T-cell (primary cell): ENCODE measurements at regions not wholly inside any gene's neighbourhood (a gene's known extent, or its start where the extent isn't known, plus 50 kb on each side); places are given as distances from the start of the nearest gene placed in this dataset.

ENCODE experiments used
- ATAC-seq, 4 experiments: fragments of 200-7000 bp in 3 of 4; fragments of 150-1000 bp in 1 of 4; cut with Tn5 transposase; replicated peaks in 1 of 4; 1 replicate in 3 of 4; 2 replicates in 1 of 4; pipeline ENCODE4 v1.10.0; 2021; ENCODE audit warnings: moderate library complexity in 3 of 4, mild to moderate bottlenecking in 2 of 4, moderate number of reproducible peaks in 1 of 4
- CTCF ChIA-PET, 2 donors: fragments of 300-600 bp; sonication (Branson Sonifier 250); formaldehyde crosslinking; loops; one replicate each; lab custom pipeline; 2022; ENCODE audit warnings: antibody characterized with exemption in 2 of 2; lab: Charles Lee
- POLR2A ChIA-PET, 2 donors: fragments of 300-600 bp; sonication (Branson Sonifier 250); formaldehyde crosslinking; loops; one replicate each; lab custom pipeline; 2022; ENCODE audit warnings: antibody characterized with exemption in 2 of 2; lab: Charles Lee
- DNase-seq, 35 experiments: peaks; one replicate each; pipeline versions ENCODE4 v3.0.0 to v3.0.0-alpha.2; 2013 to 2023
- H3K27ac ChIP-seq: one replicate; pipeline ENCODE4 v1.5.1; 2013; ENCODE audit warnings: low read length
- H3K27me3 ChIP-seq, 2 experiments: replicated peaks in 1 of 2; 1 replicate in 1 of 2; 2 replicates in 1 of 2; pipeline versions ENCODE4 v1.6.1 to v1.7.0; 2013; ENCODE audit warnings: low read length in 1 of 2, mixed read lengths in 1 of 2; ENCODE audit not compliant: control insufficient read depth in 2 of 2, insufficient read depth in 2 of 2; ENCODE audit errors: extremely low read depth in 1 of 2
- H3K36me3 ChIP-seq, 2 donors: 1 replicate in 1 of 2; 2 replicates in 1 of 2; pipeline versions ENCODE4 v1.6.1 to v1.7.0; 2013; ENCODE audit warnings: low read length in 1 of 2; ENCODE audit not compliant: control insufficient read depth in 2 of 2, insufficient read depth in 1 of 2; ENCODE audit errors: extremely low read depth in 1 of 2
- H3K4me1 ChIP-seq, 2 experiments: 1 replicate in 1 of 2; 2 replicates in 1 of 2; pipeline versions ENCODE4 v1.6.1 to v1.7.0; 2013; ENCODE audit warnings: low read length in 2 of 2, mixed read lengths in 1 of 2; ENCODE audit not compliant: insufficient read depth in 2 of 2, control insufficient read depth in 1 of 2; ENCODE audit errors: extremely low read depth in 1 of 2
- H3K4me3 ChIP-seq, 2 donors: 1 replicate in 1 of 2; 2 replicates in 1 of 2; pipeline versions ENCODE4 v1.5.1 to v1.7.0; 2013; ENCODE audit warnings: mild to moderate bottlenecking in 2 of 2, low read length in 1 of 2, moderate library complexity in 1 of 2; ENCODE audit not compliant: control insufficient read depth in 1 of 2; ENCODE audit errors: extremely low read depth in 1 of 2
- H3K9me3 ChIP-seq: 2 replicates; pipeline ENCODE4 v1.7.0; 2013
- H3K27ac Mint-ChIP-seq, 2 donors: one replicate each; pipeline ENCODE4 v1.8.0; 2020 to 2021; ENCODE audit warnings: mild to moderate bottlenecking in 2 of 2, mixed read lengths in 2 of 2
- H3K27me3 Mint-ChIP-seq, 2 donors: one replicate each; pipeline ENCODE4 v1.8.0; 2021 to 2022; ENCODE audit warnings: mixed read lengths in 2 of 2
- H3K36me3 Mint-ChIP-seq: one replicate; pipeline ENCODE4 v1.8.0; 2021; ENCODE audit warnings: mixed read lengths
- H3K4me1 Mint-ChIP-seq, 3 donors: one replicate each; pipeline ENCODE4 v1.8.0; 2020 to 2022; ENCODE audit warnings: mixed read lengths in 3 of 3, mild to moderate bottlenecking in 1 of 3
- H3K4me3 Mint-ChIP-seq, 3 donors: one replicate each; pipeline ENCODE4 v1.8.0; 2020 to 2022; ENCODE audit warnings: mild to moderate bottlenecking in 3 of 3, mixed read lengths in 3 of 3, moderate library complexity in 3 of 3
- H3K9me3 Mint-ChIP-seq, 3 donors: one replicate each; pipeline ENCODE4 v1.8.0; 2020 to 2022; ENCODE audit warnings: mixed read lengths in 3 of 3
- WGBS: methylation state at CpG from one replicate; pipeline ENCODE4 v1.1.5; 2013; ENCODE audit warnings: missing lambda C conversion rate; ENCODE audit not compliant: insufficient coverage; 5-methylcytosine and 5-hydroxymethylcytosine counted together

- ATAC-seq (no peak), DNase-seq (no peak)
- Histone ChIP-seq H3K4me3 (no peak overlapping the region), H3K27ac (no peak overlapping the region), H3K4me1 (no peaks in the 10 kb centered on the region), H3K9me3 (no peaks in the 10 kb centered on the region), H3K27me3 (peaks cover 0 to 2% of the 10 kb centered on the region in 2 experiments), H3K36me3 (no peaks in the 10 kb centered on the region)
- H3K27me3 Mint-ChIP-seq = no peaks in the 10 kb centered on the region
- H3K36me3 Mint-ChIP-seq = no peaks in the 10 kb centered on the region
- POLR2A ChIA-PET = no interaction called here
- H3K27ac Mint-ChIP-seq = no peak overlapping the region
- 75% methylated on average over 2 of the region's 3 CpGs for WGBS
- no peak overlapping the region for H3K4me3 Mint-ChIP-seq
- CTCF ChIA-PET = no interaction called here
- peaks cover 18 to 47% (median 40%) of the 10 kb centered on the region in 3 donors for H3K9me3 Mint-ChIP-seq
- H3K4me1 Mint-ChIP-seq = no peaks in the 10 kb centered on the region
These were observed 114.5 kb upstream of the TRIM24 start for GRCh38 chr7:138345567-138345966.

- H3K36me3 ChIP-seq = no peaks in the 10 kb centered on the region
- H3K27ac ChIP-seq = no peak overlapping the region
- ChIA-PET CTCF (no interaction called here), POLR2A (no interaction called here)
- H3K27me3 Mint-ChIP-seq = no peaks in the 10 kb centered on the region
- H3K4me3 ChIP-seq = no peak overlapping the region
- H3K27me3 ChIP-seq = peaks cover 0 to 2% of the 10 kb centered on the region in 2 experiments
- WGBS = no CpG with 5 or more reads among the region's 2 CpGs
- H3K9me3 Mint-ChIP-seq = peaks cover 18 to 44% (median 34%) of the 10 kb centered on the region in 3 donors
- DNase-seq (no peak), ATAC-seq (no peak)
- no peaks in the 10 kb centered on the region for H3K4me1 ChIP-seq
- no peaks in the 10 kb centered on the region for H3K9me3 ChIP-seq
- H3K4me3 Mint-ChIP-seq = no peak overlapping the region
- no peak overlapping the region for H3K27ac Mint-ChIP-seq
- no peaks in the 10 kb centered on the region for H3K36me3 Mint-ChIP-seq
- no peaks in the 10 kb centered on the region for H3K4me1 Mint-ChIP-seq
These were observed 113.1 kb upstream of the TRIM24 start for GRCh38 chr7:138346975-138347374.

GRCh38 chr7:138349841-138350700 lies 110.0 kb upstream of the TRIM24 start:
- no peak overlapping the region for H3K27ac ChIP-seq
- no peaks in the 10 kb centered on the region for H3K36me3 ChIP-seq
- POLR2A ChIA-PET = no interaction called here

GRCh38 chr7:138350701-138351357 lies 109.2 kb upstream of the TRIM24 start:
- no CpG with 5 or more reads among the region's 2 CpGs for WGBS
- no peaks in the 10 kb centered on the region for H3K27me3 Mint-ChIP-seq
- ChIA-PET CTCF (no interaction called here), POLR2A (no interaction called here)
- no peaks in the 10 kb centered on the region for H3K9me3 ChIP-seq
- no peak overlapping the region for H3K27ac ChIP-seq
- DNase-seq (no peak), ATAC-seq (no peak)
- no peaks in the 10 kb centered on the region for H3K4me1 Mint-ChIP-seq
- H3K36me3 ChIP-seq = no peaks in the 10 kb centered on the region
- peaks cover 0 to 5% of the 10 kb centered on the region in 2 experiments for H3K27me3 ChIP-seq
- H3K4me3 Mint-ChIP-seq = no peak overlapping the region
- no peak overlapping the region for H3K4me3 ChIP-seq
- peaks cover 13 to 14% (median 13%) of the 10 kb centered on the region in 3 donors for H3K9me3 Mint-ChIP-seq
- H3K27ac Mint-ChIP-seq = no peak overlapping the region
- no peaks in the 10 kb centered on the region for H3K36me3 Mint-ChIP-seq
- H3K4me1 ChIP-seq = no peaks in the 10 kb centered on the region

More at GRCh38 chr7:138349841-138350700, 110.0 kb upstream of the TRIM24 start:
- H3K27me3 Mint-ChIP-seq = no peaks in the 10 kb centered on the region
- no peak for ATAC-seq
- H3K36me3 Mint-ChIP-seq = no peaks in the 10 kb centered on the region
- CTCF ChIA-PET = interaction anchor here in 1 of 2 donors (0.6 kb wide), 1 partner anchor 270 kb away, joined by 3 read pairs; no protein-coding TSS in a partner anchor
- no peak for DNase-seq
- Histone ChIP-seq H3K4me1 (no peaks in the 10 kb centered on the region), H3K9me3 (no peaks in the 10 kb centered on the region), H3K4me3 (no peak overlapping the region), H3K27me3 (peaks cover 0 to 5% of the 10 kb centered on the region in 2 experiments)
- no peak overlapping the region for H3K27ac Mint-ChIP-seq
- no peaks in the 10 kb centered on the region for H3K4me1 Mint-ChIP-seq
- no peak overlapping the region for H3K4me3 Mint-ChIP-seq
- WGBS = no CpG with 5 or more reads among the region's 6 CpGs
- H3K9me3 Mint-ChIP-seq = peaks cover 10 to 18% (median 17%) of the 10 kb centered on the region in 3 donors

- no peak overlapping the region for H3K27ac Mint-ChIP-seq
- WGBS = 87% methylated on average over 6 of the region's 10 CpGs
- H3K27me3 Mint-ChIP-seq = no peaks in the 10 kb centered on the region
- no peak for ATAC-seq
- H3K36me3 Mint-ChIP-seq = no peaks in the 10 kb centered on the region
- DNase-seq = no peak
- peaks cover 7 to 9% (median 9%) of the 10 kb centered on the region in 3 donors for H3K9me3 Mint-ChIP-seq
- no peaks in the 10 kb centered on the region for H3K9me3 ChIP-seq
- H3K4me3 ChIP-seq = no peak overlapping the region
- ChIA-PET CTCF (no interaction called here), POLR2A (interaction anchor here in 1 of 2 donors (0.7 kb wide), 1 partner anchor 55 kb away, joined by 5 read pairs; no protein-coding TSS in a partner anchor)
- no peaks in the 10 kb centered on the region for H3K36me3 ChIP-seq
- H3K27me3 ChIP-seq = peaks cover 0 to 2% of the 10 kb centered on the region in 2 experiments
- H3K27ac ChIP-seq = no peak overlapping the region
- H3K4me3 Mint-ChIP-seq = no peak overlapping the region
- no peaks in the 10 kb centered on the region for H3K4me1 Mint-ChIP-seq
- no peaks in the 10 kb centered on the region for H3K4me1 ChIP-seq
These were observed 107.2 kb upstream of the TRIM24 start for GRCh38 chr7:138352570-138353461.

GRCh38 chr7:138354066-138354465 lies 106.0 kb upstream of the TRIM24 start:
- ATAC-seq (no peak), DNase-seq (no peak)
- Mint-ChIP-seq H3K27ac (no peak overlapping the region), H3K9me3 (peaks cover 7 to 9% (median 9%) of the 10 kb centered on the region in 3 donors), H3K4me1 (no peaks in the 10 kb centered on the region), H3K36me3 (no peaks in the 10 kb centered on the region), H3K27me3 (no peaks in the 10 kb centered on the region), H3K4me3 (no peak overlapping the region)
- Histone ChIP-seq H3K4me3 (no peak overlapping the region), H3K27me3 (peaks cover 0 to 2% of the 10 kb centered on the region in 2 experiments), H3K4me1 (no peaks in the 10 kb centered on the region), H3K9me3 (no peaks in the 10 kb centered on the region), H3K27ac (no peak overlapping the region), H3K36me3 (no peaks in the 10 kb centered on the region)
- ChIA-PET CTCF (interaction anchor here in 1 of 2 donors (0.6 kb wide), 1 partner anchor 44 kb away, joined by 3 read pairs; no protein-coding TSS in a partner anchor), POLR2A (no interaction called here)
- WGBS = no CpG with 5 or more reads among the region's 2 CpGs
